ENCODE measurements at regions not wholly inside any gene's neighbourhood (a gene's known extent, or its start where the extent isn't known, plus 50 kb on each side); places are given as distances from the start of the nearest gene placed in this dataset.

- no peak for DNase-seq (ENCODE audit: low read depth, low spot score)
- no peak overlapping the region for H3K27ac ChIP-seq
Measured at GRCh38 chr12:128190052-128190451, 76.9 kb upstream of the TMEM132C start.

DNA sequence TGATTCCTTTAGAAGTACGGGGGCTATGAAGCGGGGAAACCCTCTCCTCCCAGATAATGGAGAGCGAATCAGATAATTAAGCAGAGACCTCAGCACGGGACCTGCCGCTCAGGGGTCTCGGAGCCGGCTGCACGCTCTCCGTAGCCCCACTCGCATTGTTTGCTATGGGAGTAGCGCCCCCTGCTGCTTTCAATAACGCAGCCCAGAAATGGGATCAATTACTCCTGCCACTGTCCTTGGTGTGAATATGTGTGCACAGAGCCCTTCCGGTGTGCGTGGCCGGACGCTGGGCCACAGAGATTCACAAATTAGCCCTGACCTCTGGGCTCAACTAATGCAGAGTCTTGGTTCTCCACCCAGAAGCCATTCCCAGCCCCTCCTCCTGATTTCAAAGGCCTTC is 76.4 kb upstream of the TMEM132C start:
- no peak overlapping the region for H3K27ac ChIP-seq
- DNase-seq (ENCODE audit: low read depth, low spot score): no peak

- no peak overlapping the region for H3K27ac ChIP-seq
- DNase-seq (ENCODE audit: low read depth, low spot score): no peak
Measured at GRCh38 chr12:128191380-128191779, 75.6 kb upstream of the TMEM132C start.

DNA sequence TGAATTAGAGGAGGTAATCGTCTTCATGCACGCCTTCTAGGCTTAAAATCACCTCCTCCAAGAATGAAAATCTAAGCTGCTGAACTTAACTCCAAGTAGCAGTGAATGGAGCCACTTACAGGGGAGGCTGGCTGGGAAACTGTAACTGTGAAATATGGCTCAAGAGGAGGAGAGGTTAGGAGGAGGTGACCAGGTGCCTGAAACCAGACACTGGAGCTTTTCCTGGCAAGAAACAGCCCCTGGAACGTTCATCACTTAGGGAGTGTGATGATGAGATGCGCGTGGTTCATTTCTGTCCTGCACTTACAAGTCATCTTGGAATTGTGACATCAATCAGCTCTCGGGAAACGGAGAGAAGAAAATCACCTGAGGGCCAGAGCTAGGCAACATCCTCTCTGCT is 62.3 kb upstream of the TMEM132C start:
- no peak overlapping the region for H3K27ac ChIP-seq
- DNase-seq (ENCODE audit: low read depth, low spot score): no peak

GRCh38 chr12:128205145-128205544 is 61.8 kb upstream of the TMEM132C start:
- DNase-seq (ENCODE audit: low read depth, low spot score): no peak
- no peak overlapping the region for H3K27ac ChIP-seq

GRCh38 chr12:128205758-128206157 is 61.2 kb upstream of the TMEM132C start:
- H3K27ac ChIP-seq: no peak overlapping the region
- DNase-seq (ENCODE audit: low read depth, low spot score): no peak
